ENCODE measurements at regions not wholly inside any gene's neighbourhood (a gene's known extent, or its start where the extent isn't known, plus 50 kb on each side); places are given as distances from the start of the nearest gene placed in this dataset.

DNA sequence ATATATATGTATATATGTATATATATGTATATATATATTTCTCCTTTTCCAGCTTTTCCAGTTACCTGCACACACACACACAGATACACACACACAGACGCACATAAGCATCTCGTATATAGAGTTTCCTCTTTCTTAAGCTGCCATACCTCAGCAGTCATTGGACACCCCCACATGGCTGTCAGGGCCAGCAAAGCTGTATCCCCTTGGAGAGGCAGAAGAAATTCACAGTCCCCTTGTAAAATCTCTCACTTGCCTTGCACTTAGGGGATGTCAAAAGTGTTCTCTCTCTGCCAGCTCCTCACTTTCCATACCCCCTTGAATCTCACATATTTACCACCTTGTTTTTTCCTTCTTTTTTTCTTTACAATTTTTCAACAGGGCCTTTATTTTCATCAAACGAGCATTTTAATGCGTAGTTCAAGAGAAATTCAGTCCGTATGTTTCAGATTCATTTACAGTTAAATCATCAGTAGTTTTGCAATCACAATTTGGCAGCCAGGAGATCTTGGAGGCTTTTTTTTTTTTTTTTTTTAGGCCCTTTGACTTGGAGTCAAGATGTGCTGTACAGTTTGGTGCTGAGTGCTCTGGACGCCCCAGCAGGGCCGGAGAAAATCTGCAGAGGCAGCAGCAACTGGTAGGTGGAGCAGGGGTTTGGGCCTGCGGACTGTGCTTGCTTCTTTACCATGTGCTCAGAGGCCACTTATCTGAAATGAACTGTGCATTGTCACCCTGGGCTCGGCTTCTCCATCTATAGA is 244.9 kb upstream of the KLF4 start:
- in situ Hi-C loops (cut with MboI; ENCODE audit: low pct_unique_long_range_greater_than_20kb, low sequenced_read_pairs, unreplicated experiment), result no loop called here

DNA sequence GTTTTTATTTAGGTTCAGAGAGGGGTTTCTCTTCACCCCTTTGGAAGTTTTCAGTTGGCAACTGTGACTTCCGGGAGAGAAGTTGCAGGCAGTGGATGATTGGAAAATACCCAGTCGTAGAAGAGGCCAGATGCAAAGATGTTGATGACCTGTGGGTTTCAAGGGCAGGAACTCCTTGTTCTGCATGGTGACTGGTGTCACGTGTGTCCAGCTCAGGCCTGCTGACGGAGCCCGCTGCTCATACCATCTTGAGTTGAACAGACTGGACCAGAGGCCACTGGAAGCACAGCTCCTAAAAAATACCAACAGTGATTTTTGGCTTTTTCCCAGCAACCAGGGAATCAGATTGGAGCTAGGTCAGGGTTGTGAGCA is 243.9 kb upstream of the KLF4 start:
- TF ChIP-seq, protein P1, sequence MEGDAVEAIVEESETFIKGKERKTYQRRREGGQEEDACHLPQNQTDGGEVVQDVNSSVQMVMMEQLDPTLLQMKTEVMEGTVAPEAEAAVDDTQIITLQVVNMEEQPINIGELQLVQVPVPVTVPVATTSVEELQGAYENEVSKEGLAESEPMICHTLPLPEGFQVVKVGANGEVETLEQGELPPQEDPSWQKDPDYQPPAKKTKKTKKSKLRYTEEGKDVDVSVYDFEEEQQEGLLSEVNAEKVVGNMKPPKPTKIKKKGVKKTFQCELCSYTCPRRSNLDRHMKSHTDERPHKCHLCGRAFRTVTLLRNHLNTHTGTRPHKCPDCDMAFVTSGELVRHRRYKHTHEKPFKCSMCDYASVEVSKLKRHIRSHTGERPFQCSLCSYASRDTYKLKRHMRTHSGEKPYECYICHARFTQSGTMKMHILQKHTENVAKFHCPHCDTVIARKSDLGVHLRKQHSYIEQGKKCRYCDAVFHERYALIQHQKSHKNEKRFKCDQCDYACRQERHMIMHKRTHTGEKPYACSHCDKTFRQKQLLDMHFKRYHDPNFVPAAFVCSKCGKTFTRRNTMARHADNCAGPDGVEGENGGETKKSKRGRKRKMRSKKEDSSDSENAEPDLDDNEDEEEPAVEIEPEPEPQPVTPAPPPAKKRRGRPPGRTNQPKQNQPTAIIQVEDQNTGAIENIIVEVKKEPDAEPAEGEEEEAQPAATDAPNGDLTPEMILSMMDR (IDR thresholded peaks at IDR 0.05; ENCODE audit: extremely low read depth, insufficient read depth, missing control alignments), result no peak
- no peak for DNase-seq (ENCODE audit: low spot score)
- in situ Hi-C loops (cut with MboI; ENCODE audit: low pct_unique_long_range_greater_than_20kb, low sequenced_read_pairs, unreplicated experiment), result no loop called here

More for the DNA sequence above, 244.9 kb upstream of the KLF4 start:
- no peak for DNase-seq (ENCODE audit: low spot score)
- TF ChIP-seq, protein P1 (IDR thresholded peaks at IDR 0.05; ENCODE audit: extremely low read depth, insufficient read depth, missing control alignments), result no peak

DNA sequence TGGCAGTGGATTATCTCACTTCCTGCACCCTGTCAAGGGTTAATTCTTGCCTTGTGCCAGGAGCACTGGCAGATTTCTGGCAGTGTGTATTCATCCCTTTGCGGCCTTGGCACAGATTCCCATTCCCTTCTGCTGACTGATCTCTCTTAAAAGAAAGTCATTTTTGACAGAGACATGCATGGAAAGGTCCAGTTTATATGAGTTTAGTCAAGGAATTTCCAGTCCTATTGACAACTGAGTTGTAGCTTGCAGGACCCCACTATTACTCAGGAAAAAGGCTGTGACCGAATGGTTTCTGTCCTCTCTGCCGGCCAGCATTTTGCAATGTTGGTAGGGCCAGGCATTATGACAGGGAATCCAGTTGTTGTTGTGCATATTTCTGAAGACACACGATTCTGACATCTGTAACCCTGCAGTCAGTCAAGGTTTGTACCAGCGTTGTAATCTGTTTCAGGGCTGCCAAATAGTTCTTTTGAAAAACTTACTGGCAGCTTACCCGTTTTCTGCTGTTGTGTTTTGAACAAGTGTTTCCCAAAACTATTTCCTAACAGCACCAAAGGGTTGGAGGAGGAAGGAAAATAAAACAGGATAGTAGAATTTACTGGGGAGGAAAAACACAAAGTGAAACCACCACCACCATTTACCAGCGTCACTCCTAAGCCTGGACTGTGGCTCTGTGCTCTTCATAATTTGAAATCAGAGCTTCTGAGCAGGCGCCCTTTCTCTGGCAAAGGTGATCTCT is 243.4 kb upstream of the KLF4 start:
- in situ Hi-C loops (cut with MboI; ENCODE audit: low pct_unique_long_range_greater_than_20kb, low sequenced_read_pairs, unreplicated experiment), result no loop called here
- DNase-seq (ENCODE audit: low spot score), result no peak
- TF ChIP-seq, protein P1 (IDR thresholded peaks at IDR 0.05; ENCODE audit: extremely low read depth, insufficient read depth, missing control alignments), result no peak

DNA sequence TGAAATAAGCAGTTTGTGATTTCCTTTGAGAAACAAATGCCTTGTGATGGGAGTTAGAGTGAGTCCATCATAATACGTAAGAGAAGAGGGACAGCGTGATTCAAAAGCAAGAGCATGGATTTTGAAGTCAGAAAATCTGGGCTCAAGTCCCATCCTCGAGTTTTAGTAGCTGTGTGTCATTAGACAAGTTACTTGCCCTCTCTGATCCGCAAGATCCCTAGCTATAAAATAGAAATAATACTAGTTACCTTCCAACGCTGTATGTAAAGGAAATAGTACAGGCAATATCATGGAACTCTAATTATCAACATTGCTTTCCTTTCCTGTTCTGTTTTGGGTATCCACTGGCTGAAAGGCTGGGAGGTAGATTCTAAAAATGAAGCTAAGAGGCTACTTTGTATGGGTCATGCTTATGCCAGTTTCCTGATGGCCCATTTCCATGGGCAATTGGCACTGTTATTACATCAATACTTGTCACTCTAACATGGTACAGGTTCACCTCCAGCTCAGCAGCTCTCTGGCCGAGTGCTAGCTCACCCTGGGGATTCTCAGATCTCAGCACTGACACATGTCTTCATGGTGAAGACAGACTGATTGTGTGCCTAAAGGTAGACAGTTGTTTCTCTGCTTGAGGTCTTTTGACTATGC is 241.7 kb upstream of the KLF4 start:
- TF ChIP-seq, protein P1 (IDR thresholded peaks at IDR 0.05; ENCODE audit: extremely low read depth, insufficient read depth, missing control alignments), result no peak
- in situ Hi-C loops (cut with MboI; ENCODE audit: low pct_unique_long_range_greater_than_20kb, low sequenced_read_pairs, unreplicated experiment), result no loop called here
- no peak for DNase-seq (ENCODE audit: low spot score)

DNA sequence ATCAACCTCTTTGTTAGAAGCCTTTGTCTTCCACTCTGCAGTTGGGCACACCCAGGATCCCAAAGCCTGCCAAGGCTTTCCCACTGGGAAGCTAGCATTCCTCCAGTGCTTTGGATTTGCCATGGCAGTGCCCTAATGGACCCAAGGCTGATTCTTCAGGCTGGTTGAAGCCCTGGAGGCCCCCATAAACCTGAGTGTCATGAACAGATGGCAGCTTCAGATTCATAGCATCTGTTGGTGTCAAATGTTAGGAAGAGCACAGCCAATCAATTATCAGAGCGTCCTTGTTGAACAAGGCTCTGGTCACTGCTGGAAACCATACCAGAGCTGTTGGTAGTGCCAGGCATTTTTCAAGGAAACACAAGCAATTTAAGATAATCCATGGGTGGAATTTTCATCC is 241.1 kb upstream of the KLF4 start:
- TF ChIP-seq, protein P1 (IDR thresholded peaks at IDR 0.05; ENCODE audit: extremely low read depth, insufficient read depth, missing control alignments), result no peak
- in situ Hi-C loops (cut with MboI; ENCODE audit: low pct_unique_long_range_greater_than_20kb, low sequenced_read_pairs, unreplicated experiment), result no loop called here
- DNase-seq (ENCODE audit: low spot score), result no peak

DNA sequence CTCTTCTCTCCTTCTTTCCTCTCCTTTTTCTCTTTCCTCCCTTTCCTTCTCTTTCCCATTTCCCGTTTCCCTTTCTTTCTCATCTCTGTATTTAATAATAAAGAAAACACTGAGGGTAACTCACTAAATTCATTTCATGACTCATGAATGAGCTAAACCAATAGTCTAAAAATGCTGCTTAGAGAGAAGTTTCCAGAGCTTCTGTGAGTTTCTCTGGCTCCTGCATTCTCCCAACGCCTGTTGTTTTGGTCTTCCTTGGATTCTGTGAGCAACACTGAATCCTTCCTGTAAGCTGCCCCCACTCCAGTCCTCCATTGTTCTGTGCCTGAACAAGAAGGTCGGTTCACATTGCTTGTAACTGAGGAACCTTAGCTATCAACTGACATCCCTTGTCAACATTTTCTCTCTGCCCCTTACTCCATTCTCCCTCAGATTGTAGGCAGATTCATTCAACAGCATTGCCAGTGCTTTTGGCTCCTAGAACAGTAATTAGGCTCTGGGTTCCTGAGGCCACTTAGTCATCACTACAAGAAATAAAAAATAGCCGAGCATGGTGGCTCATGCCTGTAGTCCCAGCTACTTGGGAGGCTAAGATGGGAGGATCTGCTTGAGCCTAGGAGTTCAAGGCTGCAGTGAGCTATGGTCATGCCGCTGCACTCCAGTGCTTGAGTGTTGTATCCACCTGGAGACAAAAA is 237.7 kb upstream of the KLF4 start:
- TF ChIP-seq, protein P1 (IDR thresholded peaks at IDR 0.05; ENCODE audit: extremely low read depth, insufficient read depth, missing control alignments), result no peak
- in situ Hi-C loops (cut with MboI; ENCODE audit: low pct_unique_long_range_greater_than_20kb, low sequenced_read_pairs, unreplicated experiment), result no loop called here
- DNase-seq (ENCODE audit: low spot score), result no peak
